GM12892 (cell line): ENCODE measurements at regions not wholly inside any gene's neighbourhood (a gene's known extent, or its start where the extent isn't known, plus 50 kb on each side); places are given as distances from the start of the nearest gene placed in this dataset.

Experiments used
- POLR2A ChIP-seq: IDR thresholded peaks from 2 replicates; pipeline ENCODE4 v1.6.1; 2011; ENCODE audit warnings: low read depth, low read length, control low read depth
- POLR2AphosphoS5 ChIP-seq: IDR thresholded peaks from 2 replicates; pipeline ENCODE4 v1.6.1; 2011; ENCODE audit warnings: low read depth, low read length, control low read depth
- TAF1 ChIP-seq: IDR thresholded peaks from 2 replicates; pipeline ENCODE4 v1.6.1; 2011; ENCODE audit warnings: low read depth, mild to moderate bottlenecking, control low read depth, low read length, borderline replicate concordance

DNA sequence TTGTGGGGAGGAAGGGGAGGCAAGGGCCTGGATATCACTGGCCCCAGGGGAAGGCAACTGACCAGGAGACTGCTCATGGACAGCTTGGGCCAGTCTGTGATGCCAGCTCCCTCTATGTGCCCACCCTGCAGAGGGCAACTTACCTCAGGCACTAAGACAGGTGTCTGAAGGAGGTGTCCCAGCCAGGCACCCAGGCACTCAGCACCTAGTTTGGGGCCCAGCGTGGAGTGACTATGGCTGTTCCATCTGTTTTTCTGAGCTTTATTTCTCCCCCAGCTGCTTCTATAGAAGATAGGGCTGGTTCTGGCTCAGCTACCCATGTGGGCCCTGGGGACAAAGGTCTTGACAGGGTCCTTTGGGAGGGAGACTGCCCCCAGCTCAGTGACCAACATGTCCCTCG lies 150.6 kb upstream of the PCBD1 start:
- TF ChIP-seq POLR2A (no peak), POLR2AphosphoS5 (no peak), TAF1 (no peak)
